ENCODE measurements at regions not wholly inside any gene's neighbourhood (a gene's known extent, or its start where the extent isn't known, plus 50 kb on each side); places are given as distances from the start of the nearest gene placed in this dataset.

- Histone ChIP-seq H3K27me3 (ENCODE audit: control insufficient read depth in 2 of 2, insufficient read depth in 2 of 2, low read length in 2 of 2) (no peaks in the 10 kb centered on the region), H2AFZ (ENCODE audit: insufficient read depth, low read depth, low read length, poor library complexity, severe bottlenecking) (no peak overlapping the region), H3K4me3 (replicated peaks in 1 of 3; ENCODE audit: low read depth in 2 of 3, low read length in 3 of 3) (no peak overlapping the region), H3K4me2 (replicated peaks; ENCODE audit: extremely low read depth, low read length, poor library complexity, severe bottlenecking) (no peak overlapping the region), H3K79me2 (ENCODE audit: insufficient read depth, low read length) (no peaks in the 10 kb centered on the region), H3K36me3 (replicated peaks in 1 of 2; ENCODE audit: control insufficient read depth in 1 of 2, insufficient read depth in 2 of 2, low read length in 2 of 2) (no peaks in the 10 kb centered on the region), H3K9me3 (replicated peaks in 1 of 2; ENCODE audit: control insufficient read depth in 1 of 2, insufficient read depth in 1 of 2, low read length in 2 of 2) (no peaks in the 10 kb centered on the region), H3K4me1 (ENCODE audit: control insufficient read depth in 1 of 2, insufficient read depth in 2 of 2, low read length in 2 of 2) (peaks cover 6 to 9% of the 10 kb centered on the region in 2 donors), H3K27ac (ENCODE audit: low read depth in 1 of 2, low read length in 2 of 2) (no peak overlapping the region), H4K20me1 (ENCODE audit: insufficient read depth, low read length) (no peaks in the 10 kb centered on the region), H3K9ac (ENCODE audit: insufficient read depth, low read length, poor library complexity, severe bottlenecking) (no peak overlapping the region)
- TF ChIP-seq CTCF (IDR thresholded peaks at IDR 0.05), result no peak
- DNase-seq, result no peak
- no peak overlapping the region for H3K4me3 Mint-ChIP-seq
- peaks cover 21% of the 10 kb centered on the region for H3K4me1 Mint-ChIP-seq
- H3K36me3 Mint-ChIP-seq, result no peaks in the 10 kb centered on the region
- intact Hi-C loops (cut with micrococcal nuclease), result no loop called here
- H3K27me3 Mint-ChIP-seq (ENCODE audit: low read depth in 3 of 3), result peaks cover 0 to 6% (median 0%) of the 10 kb centered on the region in 3 donors
- peaks cover 0 to 4% (median 0%) of the 10 kb centered on the region in 7 donors for H3K9me3 Mint-ChIP-seq
- no peak overlapping the region for H3K27ac Mint-ChIP-seq
Observed at GRCh38 chr5:78724061-78724460, 75.5 kb upstream of the LHFPL2 start.

DNA sequence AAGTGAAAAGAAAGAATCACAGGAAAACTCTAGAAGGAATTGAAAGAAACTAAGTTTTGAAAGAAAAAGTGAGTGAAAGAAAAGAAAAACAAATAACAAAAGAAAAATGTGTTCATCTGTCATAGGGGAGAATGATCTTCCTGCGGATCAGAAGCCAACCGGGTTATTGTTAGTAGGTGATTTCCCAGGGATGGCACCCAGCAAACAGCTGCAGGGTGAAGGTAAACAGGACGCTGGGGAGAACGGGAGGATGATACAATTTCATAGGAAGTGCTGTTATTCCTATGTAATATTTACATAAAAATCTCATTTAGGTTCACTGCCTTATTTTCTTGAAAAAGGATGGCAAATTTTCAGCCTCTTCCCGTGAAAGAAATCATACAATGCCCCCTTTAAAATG, 72.4 kb upstream of the LHFPL2 start:
- peaks cover 21% of the 10 kb centered on the region for H3K4me1 Mint-ChIP-seq
- H3K27me3 Mint-ChIP-seq (ENCODE audit: low read depth in 3 of 3), result peaks cover 2 to 10% (median 3%) of the 10 kb centered on the region in 3 donors
- no peak overlapping the region for H3K27ac Mint-ChIP-seq
- H3K4me3 ChIP-seq (replicated peaks in 1 of 3; ENCODE audit: low read depth in 2 of 3, low read length in 3 of 3), result no peak overlapping the region
- H3K9me3 ChIP-seq (replicated peaks in 1 of 2; ENCODE audit: control insufficient read depth in 1 of 2, insufficient read depth in 1 of 2, low read length in 2 of 2), result no peaks in the 10 kb centered on the region
- TF ChIP-seq CTCF (IDR thresholded peaks at IDR 0.05), result no peak
- H3K36me3 Mint-ChIP-seq, result no peaks in the 10 kb centered on the region
- H3K4me1 ChIP-seq (ENCODE audit: control insufficient read depth in 1 of 2, insufficient read depth in 2 of 2, low read length in 2 of 2), result peaks cover 6 to 9% of the 10 kb centered on the region in 2 donors
- DNase-seq, result no peak
- no peak overlapping the region for H3K9ac ChIP-seq (ENCODE audit: insufficient read depth, low read length, poor library complexity, severe bottlenecking)
- 100% methylated on average over 1 of the region's 5 CpGs for WGBS (ENCODE audit: insufficient coverage)
- H3K4me2 ChIP-seq (replicated peaks; ENCODE audit: extremely low read depth, low read length, poor library complexity, severe bottlenecking), result no peak overlapping the region
- H3K27ac ChIP-seq (ENCODE audit: low read depth in 1 of 2, low read length in 2 of 2), result no peak overlapping the region
- H3K9me3 Mint-ChIP-seq, result no peaks in the 10 kb centered on the region
- H3K36me3 ChIP-seq (replicated peaks in 1 of 2; ENCODE audit: control insufficient read depth in 1 of 2, insufficient read depth in 2 of 2, low read length in 2 of 2), result no peaks in the 10 kb centered on the region
- H2AFZ ChIP-seq (ENCODE audit: insufficient read depth, low read depth, low read length, poor library complexity, severe bottlenecking), result no peak overlapping the region
- no peaks in the 10 kb centered on the region for H3K27me3 ChIP-seq (ENCODE audit: control insufficient read depth in 2 of 2, insufficient read depth in 2 of 2, low read length in 2 of 2)
- H3K79me2 ChIP-seq (ENCODE audit: insufficient read depth, low read length), result no peaks in the 10 kb centered on the region
- no peak overlapping the region for H3K4me3 Mint-ChIP-seq
- H4K20me1 ChIP-seq (ENCODE audit: insufficient read depth, low read length), result no peaks in the 10 kb centered on the region
- intact Hi-C loops (cut with micrococcal nuclease), result no loop called here
